NT2/D1 (cell line): ENCODE measurements at regions not wholly inside any gene's neighbourhood (a gene's known extent, or its start where the extent isn't known, plus 50 kb on each side); places are given as distances from the start of the nearest gene placed in this dataset.

ENCODE experiments used
- SUZ12 ChIP-seq: IDR thresholded peaks from 2 replicates; pipeline ENCODE4 v1.6.1; 2011; ENCODE audit not compliant: insufficient read length, insufficient read depth; ENCODE audit errors: extremely low read depth
- YY1 ChIP-seq: IDR thresholded peaks from 2 replicates; pipeline ENCODE4 v1.6.1; 2011; ENCODE audit not compliant: insufficient read length, insufficient read depth
- ZNF274 ChIP-seq: IDR thresholded peaks from 2 replicates; pipeline ENCODE4 v1.6.1; 2011; ENCODE audit warnings: mild to moderate bottlenecking, low read depth, low read length

DNA sequence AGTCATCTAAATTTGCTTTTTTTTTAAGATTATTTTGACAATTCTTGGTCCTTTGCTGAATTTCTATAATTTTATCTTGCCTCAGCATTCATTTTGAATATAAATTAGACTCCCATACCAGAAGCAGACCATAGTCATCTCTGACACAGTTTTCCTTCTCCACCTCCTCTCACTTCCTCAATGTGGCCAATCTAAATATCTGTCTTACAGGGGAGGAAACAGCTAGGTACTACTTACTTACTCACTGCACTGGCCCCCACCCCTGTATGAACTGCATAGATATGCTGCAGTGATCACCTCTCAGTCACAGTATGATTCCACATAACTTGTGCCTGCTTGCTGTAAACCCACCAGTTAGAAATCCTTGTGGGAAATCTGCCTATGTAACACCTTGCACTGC is 665.6 kb downstream of the FGF9 start:
- no peak for TF ChIP-seq SUZ12
- TF ChIP-seq YY1, result no peak
- no peak for TF ChIP-seq ZNF274
